MM.1S (cell line): ENCODE measurements at regions not wholly inside any gene's neighbourhood (a gene's known extent, or its start where the extent isn't known, plus 50 kb on each side); places are given as distances from the start of the nearest gene placed in this dataset.
"Not testable (repeated sequence)": the region's sequence is repeated elsewhere in the genome, so short reads cannot be mapped to it uniquely, and the experiment has no call there.

Experiments
- DNase-seq: peaks from one replicate; pipeline ENCODE4 v3.0.0-alpha.2; 2015
- H2AFZ ChIP-seq: fragments of 300-600 bp; sonication (generic); 2 replicates; pipeline ENCODE4 v1.6.0; 2016; ENCODE audit warnings: antibody characterized with exemption, low read length
- H3F3A ChIP-seq: fragments of 300-600 bp; sonication (generic); 2 replicates; pipeline ENCODE4 v1.6.1; 2016; ENCODE audit warnings: mild to moderate bottlenecking, antibody characterized with exemption, low read length, moderate library complexity, mixed read lengths; ENCODE audit not compliant: insufficient read depth
- H3K27ac ChIP-seq: fragments of 300-600 bp; sonication (generic); 2 replicates; pipeline ENCODE4 v1.5.1; 2016; ENCODE audit warnings: mild to moderate bottlenecking, low read length
- H3K27me3 ChIP-seq: fragments of 300-600 bp; sonication (generic); replicated peaks from 2 replicates; pipeline ENCODE4 v1.6.0; 2016; ENCODE audit warnings: low read length; ENCODE audit not compliant: insufficient read depth
- H3K36me3 ChIP-seq: fragments of 300-600 bp; sonication (generic); replicated peaks from 2 replicates; pipeline ENCODE4 v1.6.1; 2016; ENCODE audit warnings: mild to moderate bottlenecking, low read length, mixed read lengths; ENCODE audit not compliant: insufficient read depth
- H3K4me1 ChIP-seq: fragments of 300-600 bp; sonication (generic); 2 replicates; pipeline ENCODE4 v1.6.1; 2016; ENCODE audit warnings: low read length, mixed read lengths
- H3K4me2 ChIP-seq: fragments of 300-600 bp; sonication (generic); 2 replicates; pipeline ENCODE4 v1.6.0; 2016; ENCODE audit warnings: low read depth, low read length
- H3K4me3 ChIP-seq: fragments of 300-600 bp; sonication (generic); 2 replicates; pipeline ENCODE4 v1.5.1; 2016; ENCODE audit warnings: low read length, mixed read lengths
- H3K79me2 ChIP-seq: fragments of 300-600 bp; sonication (generic); 2 replicates; pipeline ENCODE4 v1.6.1; 2016; ENCODE audit warnings: mixed run types, low read length, mixed read lengths
- H3K9ac ChIP-seq: fragments of 300-600 bp; sonication (generic); 2 replicates; pipeline ENCODE4 v1.6.1; 2016; ENCODE audit warnings: low read length, mixed read lengths
- H3K9me2 ChIP-seq: fragments of 300-600 bp; sonication (generic); replicated peaks from 2 replicates; pipeline ENCODE4 v1.6.1; 2016; ENCODE audit warnings: mild to moderate bottlenecking, low read length, mixed read lengths; ENCODE audit not compliant: insufficient read depth
- H3K9me3 ChIP-seq: fragments of 300-600 bp; sonication (generic); replicated peaks from 2 replicates; pipeline ENCODE4 v1.6.1; 2016; ENCODE audit warnings: mild to moderate bottlenecking, low read length, mixed read lengths; ENCODE audit not compliant: insufficient read depth
- H4K20me1 ChIP-seq: fragments of 300-600 bp; sonication (generic); 2 replicates; pipeline ENCODE4 v1.6.1; 2016; ENCODE audit warnings: mild to moderate bottlenecking, low read length, moderate library complexity, mixed read lengths; ENCODE audit not compliant: insufficient read depth
- CTCF ChIP-seq: fragments of 300-600 bp; sonication (generic); IDR thresholded peaks from 2 replicates; pipeline ENCODE4 v1.5.1; 2016; ENCODE audit warnings: antibody characterized with exemption, low read length, mixed read lengths
- EZH2 ChIP-seq: fragments of 300-600 bp; sonication (generic); optimal IDR thresholded peaks from 2 replicates; pipeline ENCODE3; 2017; ENCODE audit warnings: low read depth, mild to moderate bottlenecking, antibody characterized with exemption, low read length, mixed read lengths
- EZH2phosphoT487 ChIP-seq: fragments of 300-600 bp; sonication (generic); IDR thresholded peaks from 2 replicates; pipeline ENCODE4 v1.6.1; 2018; ENCODE audit warnings: antibody characterized with exemption, low read length

- Histone ChIP-seq H3K4me1 (no peaks in the 10 kb centered on the region), H3K9me3 (no peaks in the 10 kb centered on the region), H2AFZ (no peak overlapping the region), H3K27ac (no peak overlapping the region), H3K27me3 (no peaks in the 10 kb centered on the region), H3K4me3 (no peak overlapping the region), H3F3A (no peaks in the 10 kb centered on the region), H3K9me2 (no peaks in the 10 kb centered on the region), H3K9ac (no peak overlapping the region), H3K79me2 (no peaks in the 10 kb centered on the region), H4K20me1 (no peaks in the 10 kb centered on the region), H3K36me3 (no peaks in the 10 kb centered on the region), H3K4me2 (no peak overlapping the region)
- no peak for DNase-seq
- TF ChIP-seq EZH2phosphoT487 (no peak), CTCF (no peak), EZH2 (no peak)
Measured at GRCh38 chr10:21441625-21442024, 83.9 kb downstream of the SKIDA1 start.

- H3K9ac ChIP-seq, H3K4me3 ChIP-seq, H3K79me2 ChIP-seq, H3K4me1 ChIP-seq, H3K4me2 ChIP-seq, H4K20me1 ChIP-seq, H3K27me3 ChIP-seq, H3K36me3 ChIP-seq, DNase-seq, H2AFZ ChIP-seq, H3K9me2 ChIP-seq, H3F3A ChIP-seq, H3K27ac ChIP-seq, H3K9me3 ChIP-seq: not testable (repeated sequence)
Measured at GRCh38 chr10:21438914-21439313, 86.6 kb downstream of the SKIDA1 start.

GRCh38 chr10:21437770-21438382, 87.6 kb downstream of the SKIDA1 start:
- Histone ChIP-seq H3K27me3 (no peaks in the 10 kb centered on the region), H3K36me3 (no peaks in the 10 kb centered on the region), H3K79me2 (no peaks in the 10 kb centered on the region), H4K20me1 (no peaks in the 10 kb centered on the region), H3F3A (no peaks in the 10 kb centered on the region), H2AFZ (no peak overlapping the region), H3K9me2 (no peaks in the 10 kb centered on the region), H3K4me3 (no peak overlapping the region), H3K9ac (no peak overlapping the region), H3K27ac (no peak overlapping the region), H3K4me2 (no peak overlapping the region), H3K9me3 (no peaks in the 10 kb centered on the region), H3K4me1 (no peaks in the 10 kb centered on the region)
- DNase-seq: no peak
- TF ChIP-seq EZH2phosphoT487: no peak
- TF ChIP-seq CTCF: no peak
- TF ChIP-seq EZH2: no peak

- no peaks in the 10 kb centered on the region for H3K27me3 ChIP-seq
- no peaks in the 10 kb centered on the region for H4K20me1 ChIP-seq
- H3K4me2 ChIP-seq: no peak overlapping the region
- H3K27ac ChIP-seq: no peak overlapping the region
- no peak overlapping the region for H2AFZ ChIP-seq
- no peaks in the 10 kb centered on the region for H3K4me1 ChIP-seq
- no peak overlapping the region for H3K9ac ChIP-seq
- H3K9me2 ChIP-seq: no peaks in the 10 kb centered on the region
- no peaks in the 10 kb centered on the region for H3F3A ChIP-seq
- no peak for TF ChIP-seq EZH2phosphoT487
- no peak for TF ChIP-seq CTCF
- H3K4me3 ChIP-seq: no peak overlapping the region
- no peaks in the 10 kb centered on the region for H3K36me3 ChIP-seq
- no peaks in the 10 kb centered on the region for H3K79me2 ChIP-seq
- no peaks in the 10 kb centered on the region for H3K9me3 ChIP-seq
- no peak for DNase-seq
Measured at GRCh38 chr10:21432266-21432665, 93.2 kb downstream of the SKIDA1 start.
